HUES6 (cell line): ENCODE measurements at regions not wholly inside any gene's neighbourhood (a gene's known extent, or its start where the extent isn't known, plus 50 kb on each side); places are given as distances from the start of the nearest gene placed in this dataset.

Source experiments
- H3K27ac ChIP-seq: 2 replicates; pipeline ENCODE4 v1.7.0; 2013; ENCODE audit warnings: low read depth, mild to moderate bottlenecking, low read length, inconsistent platforms
- H3K27me3 ChIP-seq: 2 replicates; pipeline ENCODE4 v1.6.1; 2013; ENCODE audit warnings: low read length; ENCODE audit not compliant: control insufficient read depth, insufficient read depth
- H3K36me3 ChIP-seq: 2 replicates; pipeline ENCODE4 v1.6.1; 2013; ENCODE audit warnings: low read length; ENCODE audit not compliant: control insufficient read depth, insufficient read depth
- H3K4me1 ChIP-seq: 2 replicates; pipeline ENCODE4 v1.6.1; 2013; ENCODE audit warnings: low read length; ENCODE audit not compliant: control insufficient read depth, insufficient read depth
- H3K4me3 ChIP-seq: 2 replicates; pipeline ENCODE4 v1.5.1; 2013; ENCODE audit warnings: low read depth, low read length
- H3K9ac ChIP-seq: one replicate; pipeline ENCODE4 v1.6.1; 2013; ENCODE audit warnings: mild to moderate bottlenecking, low read length
- H3K9me3 ChIP-seq: 2 replicates; pipeline ENCODE4 v1.6.1; 2013; ENCODE audit warnings: low read depth, low read length; ENCODE audit not compliant: control insufficient read depth, insufficient read depth

DNA sequence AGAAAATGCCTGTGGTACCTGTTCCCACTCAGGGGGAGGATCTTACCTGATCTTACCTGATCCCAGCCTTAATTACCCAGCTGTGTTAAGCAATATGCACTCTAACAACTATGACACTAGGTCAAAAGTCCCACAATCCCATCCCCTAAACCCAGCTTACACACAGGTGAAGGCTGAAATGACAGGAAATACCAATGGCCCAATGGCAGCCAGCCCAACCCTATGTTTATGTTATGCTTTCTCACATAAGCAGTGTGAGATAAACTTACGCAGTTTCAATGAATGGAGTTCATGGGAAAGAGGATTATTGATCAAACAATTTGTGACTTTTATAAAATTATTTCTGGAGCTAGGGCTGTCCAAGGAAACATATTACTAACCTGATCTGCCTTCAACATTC lies 91.9 kb downstream of the GPAM start:
- no peak overlapping the region for H3K27ac ChIP-seq
- 0 out of 2 replicates have a peak, but pooled peaks cover 2% of the 10 kb centered on the region for H3K9me3 ChIP-seq
- no peak overlapping the region for H3K9ac ChIP-seq
- no peaks in the 10 kb centered on the region for H3K36me3 ChIP-seq
- H3K27me3 ChIP-seq = no peaks in the 10 kb centered on the region
- H3K4me1 ChIP-seq = no peaks in the 10 kb centered on the region
- H3K4me3 ChIP-seq = no peak overlapping the region

DNA sequence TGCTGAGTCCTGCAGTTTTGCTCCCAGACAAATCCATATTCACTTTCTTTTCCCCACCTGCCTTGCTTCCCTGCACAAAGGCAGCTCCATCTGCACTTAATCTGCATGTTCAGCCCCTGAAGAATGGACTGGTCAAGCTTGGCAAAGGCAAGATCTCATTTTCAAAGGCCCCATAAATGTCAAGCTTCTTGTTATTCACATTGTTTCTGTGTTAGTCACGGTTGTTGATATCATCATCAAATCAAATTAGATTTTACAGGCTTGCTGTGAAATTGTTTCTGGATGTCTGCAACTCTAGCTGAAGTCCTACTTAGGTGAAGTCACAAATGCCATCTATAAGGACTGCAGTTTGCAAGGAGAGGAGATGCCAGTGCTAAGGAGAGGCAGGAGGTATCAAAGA lies 91.0 kb downstream of the GPAM start:
- Histone ChIP-seq H3K4me3 (no peak overlapping the region), H3K27me3 (no peaks in the 10 kb centered on the region), H3K27ac (no peak overlapping the region), H3K9ac (no peak overlapping the region), H3K36me3 (no peaks in the 10 kb centered on the region), H3K9me3 (0 out of 2 replicates have a peak, but pooled peaks cover 2% of the 10 kb centered on the region), H3K4me1 (no peaks in the 10 kb centered on the region)

DNA sequence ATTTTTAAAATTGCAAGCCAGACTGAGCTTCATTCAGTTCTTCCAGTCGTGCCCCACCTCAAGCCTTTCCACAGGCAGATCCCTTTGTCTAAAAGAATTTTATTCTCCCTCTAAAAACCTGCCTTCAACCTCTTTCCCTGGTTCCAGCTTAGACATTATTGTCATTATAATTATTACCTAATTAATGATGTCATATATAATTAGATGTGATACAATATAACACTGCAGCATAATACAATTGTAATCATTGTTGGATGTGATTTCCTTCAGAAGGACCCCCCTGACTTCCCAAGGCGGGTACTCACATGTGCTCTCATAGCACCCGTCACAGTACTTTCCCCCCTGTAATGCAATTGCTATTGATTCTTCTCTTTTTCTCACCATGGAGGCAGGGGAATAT lies 88.6 kb downstream of the GPAM start:
- Histone ChIP-seq H3K27me3 (no peaks in the 10 kb centered on the region), H3K36me3 (no peaks in the 10 kb centered on the region), H3K27ac (no peak overlapping the region)

DNA sequence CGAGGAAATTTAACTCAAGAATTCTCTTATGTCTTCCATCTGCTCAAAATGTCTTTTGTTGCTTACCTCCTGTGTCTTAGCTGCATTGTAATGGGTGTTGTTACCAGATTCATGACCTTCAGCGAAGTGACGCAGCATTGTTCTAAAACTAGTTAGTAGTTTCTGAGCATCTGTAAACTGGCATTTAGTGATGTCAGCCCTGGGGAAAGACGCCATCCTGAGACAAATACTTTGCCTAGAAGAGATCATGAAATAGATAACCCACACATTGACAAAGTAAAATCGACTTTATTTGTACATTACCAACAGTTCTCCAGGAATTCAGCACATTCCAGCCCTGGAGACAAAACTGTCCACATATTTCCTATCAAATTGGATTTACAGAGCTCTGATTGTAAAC lies 87.8 kb downstream of the GPAM start:
- H3K9ac ChIP-seq = no peak overlapping the region
- no peak overlapping the region for H3K4me3 ChIP-seq
- H3K27ac ChIP-seq = no peak overlapping the region
- H3K4me1 ChIP-seq = no peaks in the 10 kb centered on the region
- 0 out of 2 replicates have a peak, but pooled peaks cover 4% of the 10 kb centered on the region for H3K9me3 ChIP-seq
- no peaks in the 10 kb centered on the region for H3K27me3 ChIP-seq
- no peaks in the 10 kb centered on the region for H3K36me3 ChIP-seq

More for the DNA sequence above, 88.6 kb downstream of the GPAM start:
- Histone ChIP-seq H3K9ac (no peak overlapping the region), H3K9me3 (0 out of 2 replicates have a peak, but pooled peaks cover 2% of the 10 kb centered on the region), H3K4me1 (no peaks in the 10 kb centered on the region), H3K4me3 (no peak overlapping the region)

DNA sequence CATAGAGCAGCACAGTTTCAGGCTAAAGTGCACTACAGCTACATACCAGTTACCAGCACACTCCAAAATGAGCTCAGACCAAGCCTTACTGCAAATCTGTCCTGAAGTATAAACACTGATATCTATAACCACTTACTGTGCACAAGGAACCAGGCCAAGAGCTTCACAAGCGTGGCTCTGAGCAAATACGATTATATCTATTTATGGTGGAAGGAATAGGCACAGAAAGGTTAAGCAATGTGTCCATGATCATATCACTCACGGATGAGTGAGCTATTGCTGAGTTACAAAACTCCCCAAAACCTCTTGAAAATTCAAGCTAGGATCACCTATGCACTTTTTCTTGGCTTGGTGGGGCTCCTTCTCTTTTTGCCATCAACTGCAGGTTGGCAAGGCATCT lies 84.9 kb downstream of the GPAM start:
- Histone ChIP-seq H3K27ac (no peak overlapping the region), H3K9me3 (peaks cover 22% of the 10 kb centered on the region), H3K4me3 (no peak overlapping the region), H3K27me3 (no peaks in the 10 kb centered on the region), H3K36me3 (no peaks in the 10 kb centered on the region), H3K9ac (no peak overlapping the region), H3K4me1 (no peaks in the 10 kb centered on the region)
